ENCODE measurements at regions not wholly inside any gene's neighbourhood (a gene's known extent, or its start where the extent isn't known, plus 50 kb on each side); places are given as distances from the start of the nearest gene placed in this dataset.

DNA sequence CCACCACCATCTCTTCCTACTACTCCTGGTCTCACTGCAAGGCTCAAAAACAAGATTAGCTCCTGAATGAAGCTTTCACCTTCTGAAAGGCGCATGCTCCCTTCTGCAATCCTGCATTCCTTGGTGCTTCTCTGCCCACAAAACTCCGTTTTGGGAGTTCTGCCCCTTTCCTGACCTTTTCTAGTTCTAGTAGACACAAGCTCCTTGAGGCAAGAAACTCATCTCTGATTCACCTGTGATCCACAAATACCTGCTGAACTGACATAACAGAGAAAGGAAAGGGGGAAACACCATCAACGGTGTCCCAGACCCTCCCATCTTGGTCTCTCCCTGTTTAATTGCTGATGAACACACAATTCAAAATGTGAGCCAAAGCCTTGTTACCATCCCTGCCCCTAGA lies 64.0 kb upstream of the EGR2 start:
- peaks cover 7% of the 10 kb centered on the region for H3K27me3 ChIP-seq (ENCODE audit: insufficient read depth, low read length)

DNA sequence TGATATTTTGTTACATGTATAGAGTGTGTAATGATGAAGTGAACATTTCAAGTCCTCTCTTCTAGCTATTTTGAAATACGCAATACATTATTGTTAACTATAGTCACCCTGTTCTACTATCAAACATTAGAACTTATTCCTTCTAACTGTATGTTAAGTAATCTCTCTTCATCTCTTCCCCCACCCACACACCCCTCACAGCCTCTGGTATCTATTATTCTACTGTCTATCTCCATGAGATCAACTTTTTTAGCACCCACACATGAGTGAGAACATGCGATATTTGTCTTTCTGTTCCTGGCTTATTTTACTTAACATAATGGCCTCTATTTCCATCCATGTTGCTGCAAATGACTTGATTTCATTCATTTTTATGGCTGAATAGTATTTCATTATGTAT lies 57.7 kb upstream of the EGR2 start:
- Histone ChIP-seq H3K9me3 (ENCODE audit: low read length) (no peaks in the 10 kb centered on the region), H3K4me3 (ENCODE audit: low read length) (no peak overlapping the region), H3K36me3 (ENCODE audit: insufficient read depth, low read length) (no peaks in the 10 kb centered on the region), H2AFZ (ENCODE audit: low read depth, low read length) (no peak overlapping the region), H3K4me1 (ENCODE audit: insufficient read depth, low read length) (no peaks in the 10 kb centered on the region), H3K27me3 (ENCODE audit: insufficient read depth, low read length) (peaks cover 7% of the 10 kb centered on the region)

More for the DNA sequence above, 64.0 kb upstream of the EGR2 start:
- no peak overlapping the region for H3K4me3 ChIP-seq (ENCODE audit: low read length)
- no peak overlapping the region for H2AFZ ChIP-seq (ENCODE audit: low read depth, low read length)
- no peaks in the 10 kb centered on the region for H3K9me3 ChIP-seq (ENCODE audit: low read length)
- H3K36me3 ChIP-seq (ENCODE audit: insufficient read depth, low read length), result no peaks in the 10 kb centered on the region
- no peaks in the 10 kb centered on the region for H3K4me1 ChIP-seq (ENCODE audit: insufficient read depth, low read length)

DNA sequence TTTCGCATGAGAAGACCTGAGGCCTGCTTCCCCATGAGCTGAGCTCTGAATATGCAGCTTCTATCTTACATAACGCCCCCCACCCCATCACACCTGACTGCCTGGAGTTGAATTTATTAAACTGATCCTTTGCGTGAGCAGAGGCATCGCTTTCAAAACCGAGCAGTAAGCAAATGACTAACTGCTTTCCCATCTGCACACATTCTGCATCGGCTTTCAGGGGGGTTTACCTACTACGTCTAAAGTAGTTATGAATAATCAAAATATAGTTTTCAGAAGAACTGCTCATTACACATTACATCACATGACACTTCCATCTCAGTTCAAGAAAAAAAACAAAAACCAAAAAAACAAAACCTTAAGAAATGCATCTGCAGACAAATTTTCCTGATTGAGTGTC lies 54.7 kb upstream of the EGR2 start:
- Histone ChIP-seq H2AFZ (ENCODE audit: low read depth, low read length) (no peak overlapping the region), H3K27me3 (ENCODE audit: insufficient read depth, low read length) (no peaks in the 10 kb centered on the region), H3K4me1 (ENCODE audit: insufficient read depth, low read length) (no peaks in the 10 kb centered on the region), H3K9me3 (ENCODE audit: low read length) (no peaks in the 10 kb centered on the region), H3K36me3 (ENCODE audit: insufficient read depth, low read length) (no peaks in the 10 kb centered on the region), H3K4me3 (ENCODE audit: low read length) (no peak overlapping the region)

DNA sequence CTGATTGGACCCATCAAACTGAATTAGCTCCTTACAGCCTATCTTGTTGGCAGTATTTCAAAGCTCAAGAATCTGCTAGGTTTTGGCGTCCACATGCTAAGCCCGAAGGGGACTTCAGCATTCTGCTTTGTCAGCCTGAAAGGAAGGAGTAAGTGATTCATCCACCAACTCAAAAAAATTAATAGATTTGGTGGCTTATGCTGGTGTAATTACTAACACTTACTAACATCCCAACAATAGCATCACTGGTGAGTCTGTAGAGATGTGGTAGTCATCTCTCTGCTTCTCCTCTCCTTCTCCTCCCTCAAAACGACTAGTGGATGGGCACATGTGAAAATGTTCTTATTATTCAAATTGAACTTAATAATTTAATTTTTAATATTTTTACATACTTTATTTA lies 53.8 kb upstream of the EGR2 start:
- Histone ChIP-seq H3K4me1 (ENCODE audit: insufficient read depth, low read length) (no peaks in the 10 kb centered on the region), H3K9me3 (ENCODE audit: low read length) (no peaks in the 10 kb centered on the region), H3K36me3 (ENCODE audit: insufficient read depth, low read length) (no peaks in the 10 kb centered on the region), H3K27me3 (ENCODE audit: insufficient read depth, low read length) (no peaks in the 10 kb centered on the region), H3K4me3 (ENCODE audit: low read length) (no peak overlapping the region), H2AFZ (ENCODE audit: low read depth, low read length) (no peak overlapping the region)

DNA sequence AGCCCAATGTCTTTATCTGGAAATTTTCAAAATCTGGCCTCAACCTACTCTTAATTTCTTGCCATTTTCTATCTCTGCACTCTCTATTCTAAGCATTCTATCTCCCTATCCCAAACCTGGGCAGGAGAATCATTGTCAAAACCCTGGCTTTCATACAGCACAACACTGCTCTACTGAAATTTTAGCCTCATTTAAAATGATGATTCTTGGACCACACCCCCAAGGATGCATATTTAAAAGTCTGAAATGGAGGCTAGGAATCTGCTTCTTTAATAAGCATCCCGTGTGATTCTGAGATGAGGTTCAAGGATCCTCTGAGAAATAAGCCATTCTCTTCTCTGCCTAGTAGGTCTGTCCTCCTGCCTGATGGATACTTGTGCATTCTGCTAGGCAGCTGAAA lies 50.8 kb upstream of the EGR2 start:
- no peaks in the 10 kb centered on the region for H3K27me3 ChIP-seq (ENCODE audit: insufficient read depth, low read length)
- H3K4me1 ChIP-seq (ENCODE audit: insufficient read depth, low read length), result no peaks in the 10 kb centered on the region
- no peaks in the 10 kb centered on the region for H3K9me3 ChIP-seq (ENCODE audit: low read length)
- H3K4me3 ChIP-seq (ENCODE audit: low read length), result no peak overlapping the region
- H3K36me3 ChIP-seq (ENCODE audit: insufficient read depth, low read length), result no peaks in the 10 kb centered on the region
- no peak overlapping the region for H2AFZ ChIP-seq (ENCODE audit: low read depth, low read length)

DNA sequence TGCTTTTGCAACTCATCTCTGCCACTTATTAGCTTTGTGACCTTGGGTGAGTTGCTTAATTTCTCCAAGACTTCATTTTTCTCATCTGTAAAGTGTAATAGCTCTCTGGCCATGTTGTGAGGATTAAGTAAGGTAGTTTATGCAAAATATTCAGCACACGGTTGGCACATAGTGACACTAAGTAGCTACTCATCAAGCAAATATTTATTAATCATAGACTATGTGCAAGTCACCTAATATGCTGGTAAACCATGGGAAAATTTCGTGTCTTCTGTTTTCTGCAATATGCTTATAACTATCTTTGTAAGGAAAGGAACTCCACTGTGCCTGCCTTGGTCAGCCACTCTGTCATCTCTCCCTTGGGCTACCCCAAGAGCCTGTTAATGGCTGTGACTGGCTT lies 50.3 kb upstream of the EGR2 start:
- no peaks in the 10 kb centered on the region for H3K36me3 ChIP-seq (ENCODE audit: insufficient read depth, low read length)
- H3K4me1 ChIP-seq (ENCODE audit: insufficient read depth, low read length), result peaks cover 2% of the 10 kb centered on the region

More for the DNA sequence above, 50.3 kb upstream of the EGR2 start:
- H3K9me3 ChIP-seq (ENCODE audit: low read length), result no peaks in the 10 kb centered on the region
- H3K27me3 ChIP-seq (ENCODE audit: insufficient read depth, low read length), result no peaks in the 10 kb centered on the region
- H2AFZ ChIP-seq (ENCODE audit: low read depth, low read length), result no peak overlapping the region
- H3K4me3 ChIP-seq (ENCODE audit: low read length), result no peak overlapping the region
